Liver (tissue), 8 donors: ENCODE measurements at regions not wholly inside any gene's neighbourhood (a gene's known extent, or its start where the extent isn't known, plus 50 kb on each side); places are given as distances from the start of the nearest gene placed in this dataset.

Source experiments
- DNase-seq: peaks from one replicate; pipeline ENCODE4 v3.0.0-alpha.2; 2017; ENCODE audit warnings: low spot score
- H3K27ac ChIP-seq, 2 donors: one replicate each; pipeline ENCODE4 v1.7.0; 2013; ENCODE audit warnings: inconsistent platforms in 2 of 2, low read length in 2 of 2, control low read depth in 1 of 2, low read depth in 1 of 2, mild to moderate bottlenecking in 1 of 2
- H3K27me3 ChIP-seq, 4 donors: one replicate each; pipeline versions ENCODE4 v1.6.1 to v1.7.0; 2013; ENCODE audit warnings: low read length in 3 of 4, inconsistent platforms in 1 of 4, mild to moderate bottlenecking in 1 of 4, moderate library complexity in 1 of 4; ENCODE audit not compliant: control insufficient read depth in 4 of 4, insufficient read depth in 4 of 4
- H3K36me3 ChIP-seq, 4 donors: one replicate each; pipeline versions ENCODE4 v1.6.1 to v1.7.0; 2013; ENCODE audit warnings: low read length in 3 of 4, mild to moderate bottlenecking in 3 of 4, low read depth in 1 of 4, moderate library complexity in 1 of 4; ENCODE audit not compliant: control insufficient read depth in 4 of 4, insufficient read depth in 3 of 4
- H3K4me1 ChIP-seq, 4 donors: one replicate each; pipeline versions ENCODE4 v1.6.1 to v1.7.0; 2013; ENCODE audit warnings: low read length in 3 of 4, mild to moderate bottlenecking in 3 of 4, moderate library complexity in 1 of 4; ENCODE audit not compliant: control insufficient read depth in 4 of 4, insufficient read depth in 4 of 4
- H3K4me3 ChIP-seq, 3 donors: one replicate each; pipeline versions ENCODE4 v1.6.1 to v1.7.0; 2013; ENCODE audit warnings: low read length in 3 of 3, control low read depth in 1 of 3, low read depth in 1 of 3, mild to moderate bottlenecking in 1 of 3
- H3K9ac ChIP-seq, 2 donors: one replicate each; pipeline ENCODE4 v1.7.0; 2013; ENCODE audit warnings: low read length in 2 of 2, mild to moderate bottlenecking in 2 of 2, moderate library complexity in 2 of 2, control low read depth in 1 of 2, low read depth in 1 of 2
- H3K9me3 ChIP-seq, 4 donors: one replicate each; pipeline versions ENCODE4 v1.6.1 to v1.7.0; 2013; ENCODE audit warnings: low read length in 3 of 4; ENCODE audit not compliant: control insufficient read depth in 4 of 4
- ATF3 ChIP-seq: IDR thresholded peaks from 2 replicates; pipeline ENCODE4 v1.6.1; 2016; ENCODE audit warnings: antibody characterized with exemption
- CTCF ChIP-seq: fragments of 150-350 bp; IDR thresholded peaks from 2 replicates; pipeline ENCODE4 v1.5.1; 2017; ENCODE audit warnings: improper control_type of control experiment, low read depth, low read length; ENCODE audit not compliant: missing input control
- EGR1 ChIP-seq, 2 donors: IDR thresholded peaks; 2 replicates each; pipeline ENCODE4 v1.6.1; 2016 to 2018; ENCODE audit warnings: antibody characterized with exemption in 2 of 2, low read depth in 2 of 2
- FOXA1 ChIP-seq: IDR thresholded peaks from 2 replicates; pipeline ENCODE4 v1.6.1; 2016; ENCODE audit warnings: antibody characterized with exemption
- FOXA2 ChIP-seq: IDR thresholded peaks from 2 replicates; pipeline ENCODE4 v1.6.1; 2016; ENCODE audit warnings: antibody characterized with exemption
- GABPA ChIP-seq, 2 donors: IDR thresholded peaks in 1 of 2; conservative IDR thresholded peaks in 1 of 2; 2 replicates each; pipeline ENCODE4 v1.6.1; 2016; ENCODE audit warnings: antibody characterized with exemption in 2 of 2, mild to moderate bottlenecking in 1 of 2, moderate library complexity in 1 of 2
- HNF4A ChIP-seq, 2 donors: conservative IDR thresholded peaks; 2 replicates each; pipeline ENCODE4 v1.6.1; 2016; ENCODE audit warnings: antibody characterized with exemption in 2 of 2, mild to moderate bottlenecking in 2 of 2
- HNF4G ChIP-seq: IDR thresholded peaks from 2 replicates; pipeline ENCODE4 v1.6.1; 2016; ENCODE audit warnings: antibody characterized with exemption
- MAX ChIP-seq: IDR thresholded peaks from 2 replicates; pipeline ENCODE4 v1.6.1; 2016; ENCODE audit warnings: antibody characterized with exemption
- NR2F2 ChIP-seq: IDR thresholded peaks from 2 replicates; pipeline ENCODE4 v1.6.1; 2016; ENCODE audit warnings: antibody characterized with exemption
- RAD21 ChIP-seq, 2 donors: IDR thresholded peaks; 2 replicates each; pipeline ENCODE4 v1.6.1; 2016; ENCODE audit warnings: antibody characterized with exemption in 2 of 2, mild to moderate bottlenecking in 2 of 2
- RXRA ChIP-seq, 2 donors: IDR thresholded peaks; 2 replicates each; pipeline ENCODE4 v1.6.1; 2017 to 2018; ENCODE audit warnings: antibody characterized with exemption in 2 of 2, mild to moderate bottlenecking in 1 of 2
- SP1 ChIP-seq: IDR thresholded peaks from 2 replicates; pipeline ENCODE4 v1.6.1; 2018; ENCODE audit warnings: antibody characterized with exemption, mild to moderate bottlenecking
- TAF1 ChIP-seq: conservative IDR thresholded peaks from 2 replicates; pipeline ENCODE4 v1.6.1; 2016; ENCODE audit warnings: antibody characterized with exemption, mild to moderate bottlenecking
- YY1 ChIP-seq: IDR thresholded peaks from 2 replicates; pipeline ENCODE4 v1.6.1; 2016; ENCODE audit warnings: antibody characterized with exemption, mild to moderate bottlenecking
- WGBS: extraction: QIAGEN DNeasy Blood & Tissue Kit; methylation state at CpG from one replicate; pipeline ENCODE4 v1.1.7; 2013; 5-methylcytosine and 5-hydroxymethylcytosine counted together
- TF ChIP-seq, protein P1 (sequence below): IDR thresholded peaks from 2 replicates; pipeline ENCODE4 v1.6.1; 2016; ENCODE audit warnings: antibody characterized with exemption, mild to moderate bottlenecking
- TF ChIP-seq, protein P2 (sequence below): IDR thresholded peaks from 2 replicates; pipeline ENCODE4 v1.6.1; 2016; ENCODE audit warnings: antibody characterized with exemption
- donor health status: healthy.
- donor health status: healthy.
- donor health status: healthy.
- donor health status: healthy.
- donor health status: healthy.

DNA sequence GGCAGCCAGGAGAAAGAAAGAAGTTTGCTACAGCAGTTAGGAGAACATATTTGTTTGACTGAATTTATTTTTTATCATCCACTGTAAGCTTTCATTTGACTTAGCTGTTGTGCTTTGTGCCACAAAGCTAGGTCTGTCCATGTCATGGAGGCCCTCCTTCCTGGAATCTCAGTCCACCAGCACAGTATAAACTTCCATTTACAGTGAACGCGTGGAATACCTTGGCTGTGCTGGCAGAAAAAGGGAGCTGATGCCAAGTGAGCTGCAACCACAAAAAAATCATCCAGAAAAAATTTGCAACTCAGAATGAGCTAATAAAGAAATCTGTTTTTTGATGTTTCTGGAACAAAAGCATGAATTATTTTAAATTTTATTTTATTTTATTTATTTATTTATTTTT is 72.6 kb downstream of the ATP6V1G3 start:
- no peaks in the 10 kb centered on the region for H3K9me3 ChIP-seq
- no peak for DNase-seq
- TF ChIP-seq EGR1 (IDR thresholded peaks at IDR 0.05; ENCODE audit: low read depth in 2 of 2) (no peak), FOXA2 (no peak), HNF4A (conservative IDR thresholded peaks at IDR 0.05) (no peak), SP1 (no peak), ATF3 (no peak), TAF1 (no peak), RAD21 (IDR thresholded peaks at IDR 0.05) (no peak), FOXA1 (no peak), NR2F2 (no peak), MAX (no peak), YY1 (no peak), CTCF (no peak), GABPA (IDR thresholded peaks at IDR 0.05 in 1 of 2, conservative IDR thresholded peaks at IDR 0.05 in 1 of 2) (no peak), HNF4G (no peak)
- TF ChIP-seq, protein P1, sequence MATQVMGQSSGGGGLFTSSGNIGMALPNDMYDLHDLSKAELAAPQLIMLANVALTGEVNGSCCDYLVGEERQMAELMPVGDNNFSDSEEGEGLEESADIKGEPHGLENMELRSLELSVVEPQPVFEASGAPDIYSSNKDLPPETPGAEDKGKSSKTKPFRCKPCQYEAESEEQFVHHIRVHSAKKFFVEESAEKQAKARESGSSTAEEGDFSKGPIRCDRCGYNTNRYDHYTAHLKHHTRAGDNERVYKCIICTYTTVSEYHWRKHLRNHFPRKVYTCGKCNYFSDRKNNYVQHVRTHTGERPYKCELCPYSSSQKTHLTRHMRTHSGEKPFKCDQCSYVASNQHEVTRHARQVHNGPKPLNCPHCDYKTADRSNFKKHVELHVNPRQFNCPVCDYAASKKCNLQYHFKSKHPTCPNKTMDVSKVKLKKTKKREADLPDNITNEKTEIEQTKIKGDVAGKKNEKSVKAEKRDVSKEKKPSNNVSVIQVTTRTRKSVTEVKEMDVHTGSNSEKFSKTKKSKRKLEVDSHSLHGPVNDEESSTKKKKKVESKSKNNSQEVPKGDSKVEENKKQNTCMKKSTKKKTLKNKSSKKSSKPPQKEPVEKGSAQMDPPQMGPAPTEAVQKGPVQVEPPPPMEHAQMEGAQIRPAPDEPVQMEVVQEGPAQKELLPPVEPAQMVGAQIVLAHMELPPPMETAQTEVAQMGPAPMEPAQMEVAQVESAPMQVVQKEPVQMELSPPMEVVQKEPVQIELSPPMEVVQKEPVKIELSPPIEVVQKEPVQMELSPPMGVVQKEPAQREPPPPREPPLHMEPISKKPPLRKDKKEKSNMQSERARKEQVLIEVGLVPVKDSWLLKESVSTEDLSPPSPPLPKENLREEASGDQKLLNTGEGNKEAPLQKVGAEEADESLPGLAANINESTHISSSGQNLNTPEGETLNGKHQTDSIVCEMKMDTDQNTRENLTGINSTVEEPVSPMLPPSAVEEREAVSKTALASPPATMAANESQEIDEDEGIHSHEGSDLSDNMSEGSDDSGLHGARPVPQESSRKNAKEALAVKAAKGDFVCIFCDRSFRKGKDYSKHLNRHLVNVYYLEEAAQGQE = no peak
- TF ChIP-seq, protein P2, sequence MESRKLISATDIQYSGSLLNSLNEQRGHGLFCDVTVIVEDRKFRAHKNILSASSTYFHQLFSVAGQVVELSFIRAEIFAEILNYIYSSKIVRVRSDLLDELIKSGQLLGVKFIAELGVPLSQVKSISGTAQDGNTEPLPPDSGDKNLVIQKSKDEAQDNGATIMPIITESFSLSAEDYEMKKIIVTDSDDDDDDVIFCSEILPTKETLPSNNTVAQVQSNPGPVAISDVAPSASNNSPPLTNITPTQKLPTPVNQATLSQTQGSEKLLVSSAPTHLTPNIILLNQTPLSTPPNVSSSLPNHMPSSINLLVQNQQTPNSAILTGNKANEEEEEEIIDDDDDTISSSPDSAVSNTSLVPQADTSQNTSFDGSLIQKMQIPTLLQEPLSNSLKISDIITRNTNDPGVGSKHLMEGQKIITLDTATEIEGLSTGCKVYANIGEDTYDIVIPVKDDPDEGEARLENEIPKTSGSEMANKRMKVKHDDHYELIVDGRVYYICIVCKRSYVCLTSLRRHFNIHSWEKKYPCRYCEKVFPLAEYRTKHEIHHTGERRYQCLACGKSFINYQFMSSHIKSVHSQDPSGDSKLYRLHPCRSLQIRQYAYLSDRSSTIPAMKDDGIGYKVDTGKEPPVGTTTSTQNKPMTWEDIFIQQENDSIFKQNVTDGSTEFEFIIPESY = no peak

DNA sequence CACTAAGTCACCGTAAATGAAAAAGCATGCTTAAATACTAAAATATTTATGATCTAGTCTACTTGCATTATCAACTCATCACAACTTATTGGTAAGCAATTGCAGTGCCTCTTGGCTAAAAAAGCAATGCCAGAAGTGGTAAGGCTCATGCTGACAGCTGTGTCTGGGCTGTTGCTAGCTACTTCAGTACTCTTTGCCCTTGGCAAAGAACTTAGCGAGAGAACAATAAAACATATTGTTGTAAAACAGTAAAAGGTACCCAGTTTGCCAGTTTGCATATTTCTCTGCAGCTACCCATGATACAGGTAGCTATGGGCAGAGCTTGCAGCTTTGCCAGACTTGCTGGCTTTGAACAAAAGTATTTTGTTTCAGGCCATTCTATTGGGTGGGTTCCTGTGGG is 73.1 kb downstream of the ATP6V1G3 start:
- Histone ChIP-seq H3K9me3 (no peaks in the 10 kb centered on the region), H3K4me1 (no peaks in the 10 kb centered on the region), H3K4me3 (no peak overlapping the region), H3K27me3 (no peaks in the 10 kb centered on the region), H3K9ac (no peak overlapping the region), H3K27ac (no peak overlapping the region), H3K36me3 (no peaks in the 10 kb centered on the region)
- DNase-seq = no peak
- WGBS = 88% methylated on average over 2 of the region's 2 CpGs
- TF ChIP-seq HNF4G (no peak), FOXA2 (no peak), RXRA (IDR thresholded peaks at IDR 0.05) (no peak), EGR1 (IDR thresholded peaks at IDR 0.05; ENCODE audit: low read depth in 2 of 2) (no peak), GABPA (IDR thresholded peaks at IDR 0.05 in 1 of 2, conservative IDR thresholded peaks at IDR 0.05 in 1 of 2) (no peak), FOXA1 (no peak), MAX (no peak), SP1 (no peak), TAF1 (no peak)
- TF ChIP-seq, protein P1 = no peak
- TF ChIP-seq, protein P2 = no peak

More for the DNA sequence above, 72.6 kb downstream of the ATP6V1G3 start:
- Histone ChIP-seq H3K9ac (no peak overlapping the region), H3K4me1 (no peaks in the 10 kb centered on the region), H3K4me3 (no peak overlapping the region), H3K27me3 (no peaks in the 10 kb centered on the region), H3K27ac (no peak overlapping the region), H3K36me3 (no peaks in the 10 kb centered on the region)
- 92% methylated on average over 2 of the region's 2 CpGs for WGBS
